Kidney (tissue), 13 donors: ENCODE measurements at regions not wholly inside any gene's neighbourhood (a gene's known extent, or its start where the extent isn't known, plus 50 kb on each side); places are given as distances from the start of the nearest gene placed in this dataset.

Experiments
- DNase-seq, 5 donors: peaks; one replicate each; pipeline ENCODE4 v3.0.0-alpha.2; 2013 to 2020
- FAIRE-seq: peaks from 2 replicates; lab custom pipeline; 2012; peaks lifted over from hg19 to GRCh38; lab: Jason Lieb, UNC
- H3K27ac ChIP-seq, 2 donors: one replicate each; pipeline ENCODE4 v1.7.0; 2013; ENCODE audit warnings: low read depth in 2 of 2, low read length in 2 of 2, inconsistent platforms in 1 of 2
- H3K27me3 ChIP-seq: one replicate; pipeline ENCODE4 v1.7.1; 2013; ENCODE audit warnings: low read length, inconsistent platforms; ENCODE audit not compliant: control insufficient read depth, insufficient read depth
- H3K36me3 ChIP-seq, 3 donors: one replicate each; pipeline versions ENCODE4 v1.7.0 to v1.7.1; 2013; ENCODE audit warnings: low read length in 3 of 3, control low read depth in 1 of 3, inconsistent platforms in 1 of 3; ENCODE audit not compliant: insufficient read depth in 3 of 3, control insufficient read depth in 2 of 3
- H3K4me1 ChIP-seq, 3 donors: one replicate each; pipeline versions ENCODE4 v1.7.0 to v1.7.1; 2013; ENCODE audit warnings: low read length in 3 of 3, inconsistent platforms in 1 of 3, low read depth in 1 of 3; ENCODE audit not compliant: control insufficient read depth in 2 of 3, insufficient read depth in 2 of 3
- H3K4me3 ChIP-seq, 3 donors: one replicate each; pipeline versions ENCODE4 v1.7.0 to v1.8.1; 2013; ENCODE audit warnings: low read length in 3 of 3, control low read depth in 1 of 3, inconsistent platforms in 1 of 3
- H3K9ac ChIP-seq, 3 donors: one replicate each; pipeline versions ENCODE4 v1.7.0 to v1.7.1; 2013; ENCODE audit warnings: low read length in 3 of 3, control low read depth in 1 of 3, inconsistent platforms in 1 of 3
- H3K9me3 ChIP-seq, 3 donors: one replicate each; pipeline versions ENCODE4 v1.7.0 to v1.7.1; 2013; ENCODE audit warnings: low read length in 3 of 3, control low read depth in 1 of 3, inconsistent platforms in 1 of 3; ENCODE audit not compliant: control insufficient read depth in 2 of 3, insufficient read depth in 1 of 3
- intact Hi-C: fragments of 100-400 bp; cut with DNase I; formaldehyde crosslinking; loops from one replicate; pipeline ENCODE4 v1.11.1; 2022
- TF ChIP-seq, protein P1 (sequence below): IDR thresholded peaks from 3 replicates; pipeline ENCODE4 v1.5.1; 2012; ENCODE audit warnings: mild to moderate bottlenecking, moderate library complexity, borderline replicate concordance; ENCODE audit not compliant: insufficient read depth; ENCODE audit errors: extremely low read depth
- donor health status: control.
- donor health status: control.
- donor health status: control.
- donor health status: control.
- donor health status: control.
- donor health status: DM: yes; HTN: yes; CAD: no.
- donor health status: Normal renal cell carcinoma (clear cell type).

GRCh38 chr2:45320956-45321355, 290.1 kb downstream of the SRBD1 start:
- intact Hi-C loops = no loop called here
- Histone ChIP-seq H3K36me3 (no peaks in the 10 kb centered on the region), H3K27ac (no peak overlapping the region), H3K4me1 (no peaks in the 10 kb centered on the region), H3K9me3 (peaks cover 0 to 18% (median 0%) of the 10 kb centered on the region in 3 donors), H3K4me3 (no peak overlapping the region), H3K27me3 (no peaks in the 10 kb centered on the region), H3K9ac (no peak overlapping the region)
- FAIRE-seq (no peak), DNase-seq (no peak)
- TF ChIP-seq, protein P1, sequence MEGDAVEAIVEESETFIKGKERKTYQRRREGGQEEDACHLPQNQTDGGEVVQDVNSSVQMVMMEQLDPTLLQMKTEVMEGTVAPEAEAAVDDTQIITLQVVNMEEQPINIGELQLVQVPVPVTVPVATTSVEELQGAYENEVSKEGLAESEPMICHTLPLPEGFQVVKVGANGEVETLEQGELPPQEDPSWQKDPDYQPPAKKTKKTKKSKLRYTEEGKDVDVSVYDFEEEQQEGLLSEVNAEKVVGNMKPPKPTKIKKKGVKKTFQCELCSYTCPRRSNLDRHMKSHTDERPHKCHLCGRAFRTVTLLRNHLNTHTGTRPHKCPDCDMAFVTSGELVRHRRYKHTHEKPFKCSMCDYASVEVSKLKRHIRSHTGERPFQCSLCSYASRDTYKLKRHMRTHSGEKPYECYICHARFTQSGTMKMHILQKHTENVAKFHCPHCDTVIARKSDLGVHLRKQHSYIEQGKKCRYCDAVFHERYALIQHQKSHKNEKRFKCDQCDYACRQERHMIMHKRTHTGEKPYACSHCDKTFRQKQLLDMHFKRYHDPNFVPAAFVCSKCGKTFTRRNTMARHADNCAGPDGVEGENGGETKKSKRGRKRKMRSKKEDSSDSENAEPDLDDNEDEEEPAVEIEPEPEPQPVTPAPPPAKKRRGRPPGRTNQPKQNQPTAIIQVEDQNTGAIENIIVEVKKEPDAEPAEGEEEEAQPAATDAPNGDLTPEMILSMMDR = no peak

GRCh38 chr2:45319683-45320455, 291.2 kb downstream of the SRBD1 start:
- no peaks in the 10 kb centered on the region for H3K4me1 ChIP-seq
- H3K27ac ChIP-seq = no peak overlapping the region
- no peak for DNase-seq
- TF ChIP-seq, protein P1 = no peak
- no peak overlapping the region for H3K4me3 ChIP-seq
- H3K27me3 ChIP-seq = no peaks in the 10 kb centered on the region
- H3K9ac ChIP-seq = no peak overlapping the region
- peaks cover 0 to 18% (median 0%) of the 10 kb centered on the region in 3 donors for H3K9me3 ChIP-seq
- no peak for FAIRE-seq
- intact Hi-C loops = no loop called here
- no peaks in the 10 kb centered on the region for H3K36me3 ChIP-seq

GRCh38 chr2:45318686-45319085, 292.4 kb downstream of the SRBD1 start:
- intact Hi-C loops = no loop called here
- FAIRE-seq (no peak), DNase-seq (no peak)
- no peak overlapping the region for H3K27ac ChIP-seq
- H3K4me1 ChIP-seq = no peaks in the 10 kb centered on the region
- H3K36me3 ChIP-seq = no peaks in the 10 kb centered on the region
- no peak overlapping the region for H3K9ac ChIP-seq
- H3K27me3 ChIP-seq = no peaks in the 10 kb centered on the region
- peaks cover 0 to 14% (median 0%) of the 10 kb centered on the region in 3 donors for H3K9me3 ChIP-seq
- H3K4me3 ChIP-seq = no peak overlapping the region
- TF ChIP-seq, protein P1 = no peak
